Kidney tubule cell (primary cell): ENCODE measurements at regions not wholly inside any gene's neighbourhood (a gene's known extent, or its start where the extent isn't known, plus 50 kb on each side); places are given as distances from the start of the nearest gene placed in this dataset.
A peak's percentile ranks its signal among the peaks of the same experiment; 100 is the strongest.

Experiments
- DNase-seq: peaks from one replicate; pipeline ENCODE4 v3.0.0-alpha.2; 2018; ENCODE audit warnings: low spot score

GRCh38 chr7:106196460-106197021 is 84.4 kb upstream of the SYPL1 start:
- DNase-seq, result no peak

GRCh38 chr7:106193661-106194060 is 81.5 kb upstream of the SYPL1 start:
- no peak for DNase-seq

- peak; percentile 4 for DNase-seq
Measured at GRCh38 chr7:106190589-106191330, 78.6 kb upstream of the SYPL1 start.

- DNase-seq, result no peak
Measured at GRCh38 chr7:106187613-106188350, 75.7 kb upstream of the SYPL1 start.

- no peak for DNase-seq
Measured at GRCh38 chr7:106185719-106186118, 73.6 kb upstream of the SYPL1 start.

GRCh38 chr7:106183952-106184351 is 71.8 kb upstream of the SYPL1 start:
- DNase-seq, result no peak

- DNase-seq, result no peak
Measured at GRCh38 chr7:106182904-106183303, 70.8 kb upstream of the SYPL1 start.

- DNase-seq, result no peak
Measured at GRCh38 chr7:106181658-106182265, 69.7 kb upstream of the SYPL1 start.

GRCh38 chr7:106180721-106181120 is 68.6 kb upstream of the SYPL1 start:
- DNase-seq, result no peak

GRCh38 chr7:106179256-106179655 is 67.1 kb upstream of the SYPL1 start:
- DNase-seq, result no peak

GRCh38 chr7:106178593-106179134 is 66.6 kb upstream of the SYPL1 start:
- DNase-seq, result peak; percentile 48

- DNase-seq, result no peak
Measured at GRCh38 chr7:106177738-106178592, 65.9 kb upstream of the SYPL1 start.

GRCh38 chr7:106177300-106177690 is 65.2 kb upstream of the SYPL1 start:
- DNase-seq, result no peak

GRCh38 chr7:106176414-106177299 is 64.5 kb upstream of the SYPL1 start:
- DNase-seq, result peak; percentile 80

- DNase-seq, result no peak
Measured at GRCh38 chr7:106175507-106175906, 63.4 kb upstream of the SYPL1 start.

- no peak for DNase-seq
Measured at GRCh38 chr7:106170651-106171050, 58.5 kb upstream of the SYPL1 start.

- no peak for DNase-seq
Measured at GRCh38 chr7:106169821-106170610, 57.9 kb upstream of the SYPL1 start.

GRCh38 chr7:106167439-106168136 is 55.5 kb upstream of the SYPL1 start:
- no peak for DNase-seq
